ENCODE measurements at regions not wholly inside any gene's neighbourhood (a gene's known extent, or its start where the extent isn't known, plus 50 kb on each side); places are given as distances from the start of the nearest gene placed in this dataset.

DNA sequence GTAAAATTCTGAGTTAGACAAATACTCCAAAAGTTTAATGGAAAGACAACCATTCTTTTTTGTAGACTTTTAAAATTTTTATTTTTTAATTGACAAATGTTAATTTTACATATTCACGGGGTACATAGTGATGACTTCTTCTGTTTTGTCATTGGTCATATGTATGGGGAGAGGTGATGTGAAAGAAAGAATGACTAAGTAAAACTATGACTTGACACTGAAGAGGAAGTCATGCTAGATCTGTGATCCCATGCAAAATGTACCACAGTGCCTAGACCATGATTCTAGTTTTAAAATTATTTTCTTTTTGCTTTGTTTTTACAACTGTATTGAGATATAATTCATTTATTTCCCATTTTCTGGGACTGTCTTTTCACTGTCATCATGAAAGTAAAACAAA lies 281.6 kb downstream of the MBNL1 start:
- Histone ChIP-seq H3K27ac (ENCODE audit: low read depth, low read length) (no peak overlapping the region), H3K36me3 (ENCODE audit: control insufficient read depth in 1 of 2, insufficient read depth in 2 of 2, low read length in 2 of 2) (no peaks in the 10 kb centered on the region), H3K27me3 (ENCODE audit: insufficient read depth, low read length) (no peaks in the 10 kb centered on the region), H3K9ac (ENCODE audit: low read length) (no peak overlapping the region), H3K9me2 (ENCODE audit: insufficient read depth) (no peaks in the 10 kb centered on the region), H3K4me3 (replicated peaks in 1 of 2; ENCODE audit: low read depth in 1 of 2, low read length in 2 of 2) (no peak overlapping the region), H2AFZ (ENCODE audit: low read depth, low read length, poor library complexity, severe bottlenecking) (no peak overlapping the region), H3K9me3 (ENCODE audit: control insufficient read depth in 1 of 2, insufficient read depth in 1 of 2, low read depth in 1 of 2, low read length in 2 of 2) (no peaks in the 10 kb centered on the region), H3K4me2 (ENCODE audit: low read length) (no peak overlapping the region), H3K4me1 (ENCODE audit: control insufficient read depth in 1 of 2, insufficient read depth in 2 of 2, low read length in 2 of 2) (no peaks in the 10 kb centered on the region), H3K79me2 (ENCODE audit: insufficient read depth, low read length) (no peaks in the 10 kb centered on the region), H4K20me1 (ENCODE audit: insufficient read depth) (no peaks in the 10 kb centered on the region)
- CTCF ChIA-PET = no interaction called here
- intact Hi-C loops (cut with micrococcal nuclease) = no loop called here
- DNase-seq (ENCODE audit: low read depth, low spot score) (no peak), ATAC-seq (no peak)
- BruUV-seq (replicated peaks) = no TSS peak
- POLR2A ChIA-PET = no interaction called here
- TF ChIP-seq, protein P1, sequence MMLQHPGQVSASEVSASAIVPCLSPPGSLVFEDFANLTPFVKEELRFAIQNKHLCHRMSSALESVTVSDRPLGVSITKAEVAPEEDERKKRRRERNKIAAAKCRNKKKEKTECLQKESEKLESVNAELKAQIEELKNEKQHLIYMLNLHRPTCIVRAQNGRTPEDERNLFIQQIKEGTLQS (IDR thresholded peaks at IDR 0.05) = no peak
- TF ChIP-seq POLR2A (IDR thresholded peaks at IDR 0.05; ENCODE audit: borderline replicate concordance, extremely low read depth, insufficient read depth, insufficient read length) (no peak), POLR2AphosphoS5 (IDR thresholded peaks at IDR 0.05; ENCODE audit: low read depth, low read length) (no peak), EGR1 (IDR thresholded peaks at IDR 0.05; ENCODE audit: low read depth) (no peak), FOSL1 (IDR thresholded peaks at IDR 0.05; ENCODE audit: low read depth) (no peak), ELF1 (IDR thresholded peaks at IDR 0.05; ENCODE audit: borderline replicate concordance, low read depth) (no peak), SRF (IDR thresholded peaks at IDR 0.05; ENCODE audit: low read depth) (no peak), EZH2 (IDR thresholded peaks at IDR 0.05) (no peak)
- TF ChIP-seq, protein P2, sequence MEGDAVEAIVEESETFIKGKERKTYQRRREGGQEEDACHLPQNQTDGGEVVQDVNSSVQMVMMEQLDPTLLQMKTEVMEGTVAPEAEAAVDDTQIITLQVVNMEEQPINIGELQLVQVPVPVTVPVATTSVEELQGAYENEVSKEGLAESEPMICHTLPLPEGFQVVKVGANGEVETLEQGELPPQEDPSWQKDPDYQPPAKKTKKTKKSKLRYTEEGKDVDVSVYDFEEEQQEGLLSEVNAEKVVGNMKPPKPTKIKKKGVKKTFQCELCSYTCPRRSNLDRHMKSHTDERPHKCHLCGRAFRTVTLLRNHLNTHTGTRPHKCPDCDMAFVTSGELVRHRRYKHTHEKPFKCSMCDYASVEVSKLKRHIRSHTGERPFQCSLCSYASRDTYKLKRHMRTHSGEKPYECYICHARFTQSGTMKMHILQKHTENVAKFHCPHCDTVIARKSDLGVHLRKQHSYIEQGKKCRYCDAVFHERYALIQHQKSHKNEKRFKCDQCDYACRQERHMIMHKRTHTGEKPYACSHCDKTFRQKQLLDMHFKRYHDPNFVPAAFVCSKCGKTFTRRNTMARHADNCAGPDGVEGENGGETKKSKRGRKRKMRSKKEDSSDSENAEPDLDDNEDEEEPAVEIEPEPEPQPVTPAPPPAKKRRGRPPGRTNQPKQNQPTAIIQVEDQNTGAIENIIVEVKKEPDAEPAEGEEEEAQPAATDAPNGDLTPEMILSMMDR (IDR thresholded peaks at IDR 0.05 in 2 of 3, conservative IDR thresholded peaks at IDR 0.05 in 1 of 3; ENCODE audit: borderline replicate concordance in 1 of 3, insufficient read depth in 1 of 3, low read depth in 2 of 3, low read length in 2 of 3) = no peak
- RAD21 ChIA-PET (ENCODE audit: low non-redundant PET in 1 of 2, low total read pairs in 2 of 2, uncharacterized antibody in 2 of 2, unreplicated experiment in 2 of 2) = no interaction called here

DNA sequence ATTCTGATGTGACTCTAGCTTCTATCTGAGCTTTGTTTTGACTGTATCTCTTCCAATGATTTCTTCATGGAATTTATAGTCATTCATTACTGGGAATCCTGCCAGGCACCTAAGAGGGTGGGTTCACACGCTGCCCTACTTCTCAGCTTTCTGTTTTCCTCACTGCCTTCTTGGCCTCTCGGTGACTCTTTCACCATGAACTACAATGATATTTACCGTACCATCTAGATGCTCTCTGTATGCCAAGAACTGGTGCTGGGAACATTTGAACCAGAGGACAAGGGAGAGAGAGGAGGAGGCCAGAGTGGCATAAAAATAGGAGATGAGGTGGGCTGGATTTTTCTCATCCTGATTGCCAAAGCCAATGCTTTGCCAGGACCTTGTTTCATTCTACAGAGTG lies 280.0 kb upstream of the P2RY1 start:
- Histone ChIP-seq H3K4me1 (ENCODE audit: control insufficient read depth in 1 of 2, insufficient read depth in 2 of 2, low read length in 2 of 2) (no peaks in the 10 kb centered on the region), H3K9me2 (ENCODE audit: insufficient read depth) (no peaks in the 10 kb centered on the region), H3K36me3 (ENCODE audit: control insufficient read depth in 1 of 2, insufficient read depth in 2 of 2, low read length in 2 of 2) (no peaks in the 10 kb centered on the region), H4K20me1 (ENCODE audit: insufficient read depth) (no peaks in the 10 kb centered on the region), H3K9ac (ENCODE audit: low read length) (no peak overlapping the region), H2AFZ (ENCODE audit: low read depth, low read length, poor library complexity, severe bottlenecking) (no peak overlapping the region), H3K27me3 (ENCODE audit: insufficient read depth, low read length) (no peaks in the 10 kb centered on the region), H3K9me3 (ENCODE audit: control insufficient read depth in 1 of 2, insufficient read depth in 1 of 2, low read depth in 1 of 2, low read length in 2 of 2) (no peaks in the 10 kb centered on the region), H3K4me3 (replicated peaks in 1 of 2; ENCODE audit: low read depth in 1 of 2, low read length in 2 of 2) (no peak overlapping the region), H3K27ac (ENCODE audit: low read depth, low read length) (no peak overlapping the region), H3K79me2 (ENCODE audit: insufficient read depth, low read length) (no peaks in the 10 kb centered on the region), H3K4me2 (ENCODE audit: low read length) (no peak overlapping the region)
- intact Hi-C loops (cut with micrococcal nuclease) = no loop called here
- ATAC-seq (no peak), DNase-seq (ENCODE audit: low read depth, low spot score) (no peak)
- ChIA-PET RAD21 (ENCODE audit: low non-redundant PET in 1 of 2, low total read pairs in 2 of 2, uncharacterized antibody in 2 of 2, unreplicated experiment in 2 of 2) (no interaction called here), CTCF (no interaction called here), POLR2A (no interaction called here)
- no TSS peak for BruUV-seq (replicated peaks)
- TF ChIP-seq ZFX (IDR thresholded peaks at IDR 0.05) (no peak), ZNF274 (IDR thresholded peaks at IDR 0.05; ENCODE audit: low read depth, low read length) (no peak), POLR2A (IDR thresholded peaks at IDR 0.05; ENCODE audit: borderline replicate concordance, extremely low read depth, insufficient read depth, insufficient read length) (no peak), RAD21 (IDR thresholded peaks at IDR 0.05; ENCODE audit: low read depth) (no peak), SIN3A (IDR thresholded peaks at IDR 0.05; ENCODE audit: low read depth) (no peak)
- TF ChIP-seq, protein P3, sequence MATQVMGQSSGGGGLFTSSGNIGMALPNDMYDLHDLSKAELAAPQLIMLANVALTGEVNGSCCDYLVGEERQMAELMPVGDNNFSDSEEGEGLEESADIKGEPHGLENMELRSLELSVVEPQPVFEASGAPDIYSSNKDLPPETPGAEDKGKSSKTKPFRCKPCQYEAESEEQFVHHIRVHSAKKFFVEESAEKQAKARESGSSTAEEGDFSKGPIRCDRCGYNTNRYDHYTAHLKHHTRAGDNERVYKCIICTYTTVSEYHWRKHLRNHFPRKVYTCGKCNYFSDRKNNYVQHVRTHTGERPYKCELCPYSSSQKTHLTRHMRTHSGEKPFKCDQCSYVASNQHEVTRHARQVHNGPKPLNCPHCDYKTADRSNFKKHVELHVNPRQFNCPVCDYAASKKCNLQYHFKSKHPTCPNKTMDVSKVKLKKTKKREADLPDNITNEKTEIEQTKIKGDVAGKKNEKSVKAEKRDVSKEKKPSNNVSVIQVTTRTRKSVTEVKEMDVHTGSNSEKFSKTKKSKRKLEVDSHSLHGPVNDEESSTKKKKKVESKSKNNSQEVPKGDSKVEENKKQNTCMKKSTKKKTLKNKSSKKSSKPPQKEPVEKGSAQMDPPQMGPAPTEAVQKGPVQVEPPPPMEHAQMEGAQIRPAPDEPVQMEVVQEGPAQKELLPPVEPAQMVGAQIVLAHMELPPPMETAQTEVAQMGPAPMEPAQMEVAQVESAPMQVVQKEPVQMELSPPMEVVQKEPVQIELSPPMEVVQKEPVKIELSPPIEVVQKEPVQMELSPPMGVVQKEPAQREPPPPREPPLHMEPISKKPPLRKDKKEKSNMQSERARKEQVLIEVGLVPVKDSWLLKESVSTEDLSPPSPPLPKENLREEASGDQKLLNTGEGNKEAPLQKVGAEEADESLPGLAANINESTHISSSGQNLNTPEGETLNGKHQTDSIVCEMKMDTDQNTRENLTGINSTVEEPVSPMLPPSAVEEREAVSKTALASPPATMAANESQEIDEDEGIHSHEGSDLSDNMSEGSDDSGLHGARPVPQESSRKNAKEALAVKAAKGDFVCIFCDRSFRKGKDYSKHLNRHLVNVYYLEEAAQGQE (IDR thresholded peaks at IDR 0.05; ENCODE audit: low read depth) = no peak
- TF ChIP-seq, protein P4, sequence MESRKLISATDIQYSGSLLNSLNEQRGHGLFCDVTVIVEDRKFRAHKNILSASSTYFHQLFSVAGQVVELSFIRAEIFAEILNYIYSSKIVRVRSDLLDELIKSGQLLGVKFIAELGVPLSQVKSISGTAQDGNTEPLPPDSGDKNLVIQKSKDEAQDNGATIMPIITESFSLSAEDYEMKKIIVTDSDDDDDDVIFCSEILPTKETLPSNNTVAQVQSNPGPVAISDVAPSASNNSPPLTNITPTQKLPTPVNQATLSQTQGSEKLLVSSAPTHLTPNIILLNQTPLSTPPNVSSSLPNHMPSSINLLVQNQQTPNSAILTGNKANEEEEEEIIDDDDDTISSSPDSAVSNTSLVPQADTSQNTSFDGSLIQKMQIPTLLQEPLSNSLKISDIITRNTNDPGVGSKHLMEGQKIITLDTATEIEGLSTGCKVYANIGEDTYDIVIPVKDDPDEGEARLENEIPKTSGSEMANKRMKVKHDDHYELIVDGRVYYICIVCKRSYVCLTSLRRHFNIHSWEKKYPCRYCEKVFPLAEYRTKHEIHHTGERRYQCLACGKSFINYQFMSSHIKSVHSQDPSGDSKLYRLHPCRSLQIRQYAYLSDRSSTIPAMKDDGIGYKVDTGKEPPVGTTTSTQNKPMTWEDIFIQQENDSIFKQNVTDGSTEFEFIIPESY (IDR thresholded peaks at IDR 0.05; ENCODE audit: extremely low read depth, insufficient replicate concordance, low read length) = no peak
